HL-60 (cell line): ENCODE measurements at regions not wholly inside any gene's neighbourhood (a gene's known extent, or its start where the extent isn't known, plus 50 kb on each side); places are given as distances from the start of the nearest gene placed in this dataset.

Experiments
- DNase-seq, 2 experiments: peaks; one replicate each; pipeline ENCODE4 v3.0.0-alpha.2; 2010 to 2020; ENCODE audit warnings: low read depth in 1 of 2, low spot score in 1 of 2
- H3K27ac ChIP-seq: fragments of 250-450 bp; sonication (Bioruptor Pico); replicated peaks from 2 replicates; pipeline ENCODE4 v1.5.1; 2020; ENCODE audit warnings: mild to moderate bottlenecking, moderate library complexity
- H3K27me3 ChIP-seq: fragments of 250-450 bp; sonication (Bioruptor Pico); 2 replicates; pipeline ENCODE4 v1.5.1; 2021; ENCODE audit warnings: mild to moderate bottlenecking, moderate library complexity; ENCODE audit not compliant: insufficient read depth, poor library complexity, severe bottlenecking
- H3K4me3 ChIP-seq: replicated peaks from 2 replicates; pipeline ENCODE4 v1.5.1; 2011; ENCODE audit warnings: mild to moderate bottlenecking, control low read depth, low read length; ENCODE audit not compliant: insufficient read depth
- GABPA ChIP-seq: IDR thresholded peaks from 2 replicates; pipeline ENCODE4 v1.6.1; 2012; ENCODE audit warnings: low read depth
- POLR2AphosphoS5 ChIP-seq: IDR thresholded peaks from 2 replicates; pipeline ENCODE4 v1.6.1; 2012; ENCODE audit warnings: low read depth
- SPI1 ChIP-seq: IDR thresholded peaks from 2 replicates; pipeline ENCODE4 v1.6.1; 2012; ENCODE audit warnings: low read depth, mild to moderate bottlenecking, borderline replicate concordance
- TF ChIP-seq, protein P1 (sequence below): IDR thresholded peaks from 2 replicates; pipeline ENCODE4 v1.6.1; 2012; ENCODE audit warnings: low read depth; ENCODE audit not compliant: insufficient replicate concordance
- TF ChIP-seq, protein P2 (sequence below): IDR thresholded peaks from one replicate; pipeline ENCODE4 v1.5.1; 2011; ENCODE audit warnings: low read length, control low read depth, inconsistent platforms; ENCODE audit not compliant: insufficient read depth

DNA sequence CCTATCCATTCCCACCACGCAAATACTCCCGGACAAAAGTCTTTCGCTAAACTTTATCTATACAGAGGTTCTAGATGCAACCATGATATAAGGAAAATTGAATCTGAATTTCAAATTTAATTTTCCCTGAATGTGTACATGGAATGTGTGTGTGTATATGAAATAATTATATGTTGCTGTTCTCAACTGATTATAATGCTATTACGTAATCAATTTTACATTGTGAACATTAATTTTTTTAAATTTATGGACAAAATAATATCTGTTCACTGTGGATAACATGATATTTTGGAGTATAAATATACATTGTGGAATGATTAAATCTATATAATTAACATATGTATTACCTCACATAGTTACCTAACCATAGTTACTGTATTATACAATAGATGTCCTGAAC, 1250.6 kb downstream of the EFNA5 start:
- Histone ChIP-seq H3K27me3 (no peaks in the 10 kb centered on the region), H3K27ac (no peak overlapping the region), H3K4me3 (no peak overlapping the region)
- TF ChIP-seq GABPA (no peak), POLR2AphosphoS5 (no peak), SPI1 (no peak)
- TF ChIP-seq, protein P1, sequence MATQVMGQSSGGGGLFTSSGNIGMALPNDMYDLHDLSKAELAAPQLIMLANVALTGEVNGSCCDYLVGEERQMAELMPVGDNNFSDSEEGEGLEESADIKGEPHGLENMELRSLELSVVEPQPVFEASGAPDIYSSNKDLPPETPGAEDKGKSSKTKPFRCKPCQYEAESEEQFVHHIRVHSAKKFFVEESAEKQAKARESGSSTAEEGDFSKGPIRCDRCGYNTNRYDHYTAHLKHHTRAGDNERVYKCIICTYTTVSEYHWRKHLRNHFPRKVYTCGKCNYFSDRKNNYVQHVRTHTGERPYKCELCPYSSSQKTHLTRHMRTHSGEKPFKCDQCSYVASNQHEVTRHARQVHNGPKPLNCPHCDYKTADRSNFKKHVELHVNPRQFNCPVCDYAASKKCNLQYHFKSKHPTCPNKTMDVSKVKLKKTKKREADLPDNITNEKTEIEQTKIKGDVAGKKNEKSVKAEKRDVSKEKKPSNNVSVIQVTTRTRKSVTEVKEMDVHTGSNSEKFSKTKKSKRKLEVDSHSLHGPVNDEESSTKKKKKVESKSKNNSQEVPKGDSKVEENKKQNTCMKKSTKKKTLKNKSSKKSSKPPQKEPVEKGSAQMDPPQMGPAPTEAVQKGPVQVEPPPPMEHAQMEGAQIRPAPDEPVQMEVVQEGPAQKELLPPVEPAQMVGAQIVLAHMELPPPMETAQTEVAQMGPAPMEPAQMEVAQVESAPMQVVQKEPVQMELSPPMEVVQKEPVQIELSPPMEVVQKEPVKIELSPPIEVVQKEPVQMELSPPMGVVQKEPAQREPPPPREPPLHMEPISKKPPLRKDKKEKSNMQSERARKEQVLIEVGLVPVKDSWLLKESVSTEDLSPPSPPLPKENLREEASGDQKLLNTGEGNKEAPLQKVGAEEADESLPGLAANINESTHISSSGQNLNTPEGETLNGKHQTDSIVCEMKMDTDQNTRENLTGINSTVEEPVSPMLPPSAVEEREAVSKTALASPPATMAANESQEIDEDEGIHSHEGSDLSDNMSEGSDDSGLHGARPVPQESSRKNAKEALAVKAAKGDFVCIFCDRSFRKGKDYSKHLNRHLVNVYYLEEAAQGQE: no peak
- TF ChIP-seq, protein P2, sequence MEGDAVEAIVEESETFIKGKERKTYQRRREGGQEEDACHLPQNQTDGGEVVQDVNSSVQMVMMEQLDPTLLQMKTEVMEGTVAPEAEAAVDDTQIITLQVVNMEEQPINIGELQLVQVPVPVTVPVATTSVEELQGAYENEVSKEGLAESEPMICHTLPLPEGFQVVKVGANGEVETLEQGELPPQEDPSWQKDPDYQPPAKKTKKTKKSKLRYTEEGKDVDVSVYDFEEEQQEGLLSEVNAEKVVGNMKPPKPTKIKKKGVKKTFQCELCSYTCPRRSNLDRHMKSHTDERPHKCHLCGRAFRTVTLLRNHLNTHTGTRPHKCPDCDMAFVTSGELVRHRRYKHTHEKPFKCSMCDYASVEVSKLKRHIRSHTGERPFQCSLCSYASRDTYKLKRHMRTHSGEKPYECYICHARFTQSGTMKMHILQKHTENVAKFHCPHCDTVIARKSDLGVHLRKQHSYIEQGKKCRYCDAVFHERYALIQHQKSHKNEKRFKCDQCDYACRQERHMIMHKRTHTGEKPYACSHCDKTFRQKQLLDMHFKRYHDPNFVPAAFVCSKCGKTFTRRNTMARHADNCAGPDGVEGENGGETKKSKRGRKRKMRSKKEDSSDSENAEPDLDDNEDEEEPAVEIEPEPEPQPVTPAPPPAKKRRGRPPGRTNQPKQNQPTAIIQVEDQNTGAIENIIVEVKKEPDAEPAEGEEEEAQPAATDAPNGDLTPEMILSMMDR: no peak
- DNase-seq: no peak

DNA sequence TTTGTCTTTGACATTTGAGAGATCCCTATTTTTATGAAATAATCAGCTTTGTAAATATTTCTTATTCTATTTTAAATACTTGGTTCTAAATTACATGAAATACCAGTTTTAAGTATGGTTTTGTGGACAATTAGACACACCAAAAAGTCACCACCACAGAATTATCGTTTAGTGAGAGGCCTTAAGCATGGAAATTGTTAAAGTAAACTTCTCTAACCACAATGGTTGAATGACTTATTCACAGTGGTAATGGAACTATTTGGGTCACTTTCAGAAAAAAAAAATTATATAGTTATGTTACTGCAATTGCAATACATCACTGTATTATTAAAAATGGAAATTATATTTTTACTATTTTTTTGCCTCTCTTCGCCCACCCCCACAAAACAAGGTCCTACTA, 1252.5 kb downstream of the EFNA5 start:
- DNase-seq: no peak
- H3K4me3 ChIP-seq: no peak overlapping the region
- no peak overlapping the region for H3K27ac ChIP-seq
- H3K27me3 ChIP-seq: no peaks in the 10 kb centered on the region
- TF ChIP-seq SPI1: no peak

DNA sequence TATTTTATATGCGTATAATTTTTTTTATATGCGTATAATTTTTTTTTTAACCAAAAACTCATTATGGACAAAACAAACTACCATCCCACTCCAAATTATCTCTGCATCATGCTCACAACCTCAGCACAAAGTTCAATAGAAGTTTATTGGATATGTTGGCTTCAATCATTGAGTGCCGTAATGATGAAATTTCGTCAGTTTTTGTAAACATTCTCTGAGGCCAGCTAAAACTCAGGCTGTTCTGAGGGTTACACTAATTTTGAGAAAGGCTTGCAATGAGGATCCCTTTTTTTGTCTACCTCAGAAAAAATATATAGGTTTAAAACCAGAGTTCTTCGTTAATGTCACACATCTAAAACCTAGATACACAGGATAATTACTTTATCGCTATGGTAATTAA, 1253.2 kb downstream of the EFNA5 start:
- H3K27ac ChIP-seq: no peak overlapping the region
- TF ChIP-seq, protein P2: no peak
- no peak for TF ChIP-seq SPI1
- no peak for TF ChIP-seq POLR2AphosphoS5
- TF ChIP-seq, protein P1: no peak
- no peak for DNase-seq
- H3K27me3 ChIP-seq: no peaks in the 10 kb centered on the region
- no peak overlapping the region for H3K4me3 ChIP-seq

DNA sequence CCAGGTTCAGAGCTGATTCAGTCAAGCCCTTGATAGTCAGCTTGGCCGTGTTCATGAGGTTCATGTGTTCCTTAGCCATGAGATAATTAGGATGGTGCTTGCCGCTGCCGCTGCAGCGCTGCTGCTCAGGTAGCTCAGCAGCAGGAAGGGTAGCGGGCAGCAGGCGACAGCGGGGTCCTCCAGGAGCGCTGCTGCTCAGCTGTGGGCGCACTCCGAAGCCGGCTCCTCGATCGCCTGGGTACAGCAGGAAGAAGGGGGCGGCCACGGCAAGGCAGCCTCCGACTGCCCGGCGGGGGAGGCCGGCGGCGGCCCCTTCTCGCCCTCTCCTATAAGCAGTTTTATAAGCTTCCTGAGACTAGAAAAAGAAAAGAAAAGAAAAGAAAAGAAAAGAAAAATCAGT, 1253.6 kb downstream of the EFNA5 start:
- DNase-seq: no peak
- Histone ChIP-seq H3K4me3 (no peak overlapping the region), H3K27me3 (no peaks in the 10 kb centered on the region), H3K27ac (no peak overlapping the region)
- TF ChIP-seq SPI1: no peak
- TF ChIP-seq, protein P2: no peak
- no peak for TF ChIP-seq POLR2AphosphoS5
- no peak for TF ChIP-seq GABPA
- TF ChIP-seq, protein P1: no peak
